NT2/D1 (cell line): ENCODE measurements at regions not wholly inside any gene's neighbourhood (a gene's known extent, or its start where the extent isn't known, plus 50 kb on each side); places are given as distances from the start of the nearest gene placed in this dataset.

Experiments used
- YY1 ChIP-seq: IDR thresholded peaks from 2 replicates; pipeline ENCODE4 v1.6.1; 2011; ENCODE audit not compliant: insufficient read length, insufficient read depth
- ZNF274 ChIP-seq: IDR thresholded peaks from 2 replicates; pipeline ENCODE4 v1.6.1; 2011; ENCODE audit warnings: mild to moderate bottlenecking, low read depth, low read length

GRCh38 chr11:116415095-116415494, 357.7 kb downstream of the BUD13 start:
- TF ChIP-seq YY1 (no peak), ZNF274 (no peak)
